Mucosa of descending colon (tissue), 3 donors: ENCODE measurements at regions not wholly inside any gene's neighbourhood (a gene's known extent, or its start where the extent isn't known, plus 50 kb on each side); places are given as distances from the start of the nearest gene placed in this dataset.
A peak's percentile ranks its signal among the peaks of the same experiment; 100 is the strongest.

Experiments used
- ATAC-seq: fragments of 200-7000 bp; cut with Tn5 transposase; one replicate; pipeline ENCODE4 v1.9.1; 2020; ENCODE audit warnings: mild to moderate bottlenecking, moderate library complexity
- DNase-seq, 3 donors: peaks; one replicate each; pipeline ENCODE4 v3.0.0-alpha.2; 2020
- H3K36me3 ChIP-seq: fragments of 200-600 bp; one replicate; pipeline ENCODE4 v1.8.0; 2021; ENCODE audit warnings: low read depth, mild to moderate bottlenecking
- H3K4me1 ChIP-seq: fragments of 200-600 bp; one replicate; pipeline ENCODE4 v1.8.0; 2021; ENCODE audit warnings: low read depth, mild to moderate bottlenecking
- H3K4me3 ChIP-seq: fragments of 200-600 bp; one replicate; pipeline ENCODE4 v1.8.0; 2021; ENCODE audit warnings: mild to moderate bottlenecking
- H3K9me3 ChIP-seq: fragments of 200-600 bp; one replicate; pipeline ENCODE4 v1.8.0; 2021; ENCODE audit warnings: mild to moderate bottlenecking
- intact Hi-C, 2 donors: fragments of 100-400 bp; cut with DNase I in 1 of 2; cut with micrococcal nuclease in 1 of 2; formaldehyde crosslinking; loops; one replicate each; pipeline versions ENCODE4 v1.11.0 to v1.11.1; 2022; cut with DNase I, micrococcal nuclease
- TF ChIP-seq, protein P1 (sequence below): fragments of 200-600 bp; IDR thresholded peaks from one replicate; pipeline ENCODE4 v1.8.0; 2022; ENCODE audit warnings: antibody characterized with exemption, mild to moderate bottlenecking
- donor health status: DM: no; HTN: no; CAD: no; lungs with moderate emphysema.
- donor health status: DM: no; HTN: no; CAD: no.
- donor health status: DM: no; HTN: yes; CAD: no.

DNA sequence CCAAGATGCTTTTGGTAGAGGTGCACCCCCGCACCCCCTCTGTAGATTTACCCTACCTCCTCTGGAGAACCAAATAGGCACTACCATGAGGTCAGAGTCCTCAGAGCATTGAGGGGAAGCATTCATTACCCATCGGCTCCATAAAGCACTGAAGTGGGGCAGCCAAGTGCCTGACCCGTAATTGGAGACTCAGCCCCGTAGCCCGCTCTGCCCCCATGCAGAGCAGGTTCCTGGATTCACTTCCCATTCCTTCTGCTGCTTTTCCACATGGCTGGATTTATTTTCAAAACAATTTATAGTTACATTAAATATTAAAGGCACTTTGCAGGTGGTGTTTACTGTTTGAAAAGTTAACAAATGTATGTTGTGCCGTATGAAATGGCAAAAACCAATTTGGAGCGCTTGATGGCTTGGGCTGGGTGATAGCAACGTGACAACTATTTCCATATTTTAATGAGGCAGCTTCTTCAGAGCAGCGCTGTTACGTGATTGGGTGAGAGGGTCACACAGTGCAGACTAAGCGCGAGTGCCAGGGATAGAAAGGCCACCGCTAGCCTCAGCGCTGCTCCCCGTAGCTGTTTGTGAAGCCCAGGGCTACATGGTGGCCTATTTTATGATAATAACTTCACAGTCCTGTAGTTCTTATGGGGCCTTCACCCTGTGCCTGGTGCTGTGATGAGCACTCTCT lies 373.8 kb upstream of the PROK2 start:
- no peak for ATAC-seq
- TF ChIP-seq, protein P1, sequence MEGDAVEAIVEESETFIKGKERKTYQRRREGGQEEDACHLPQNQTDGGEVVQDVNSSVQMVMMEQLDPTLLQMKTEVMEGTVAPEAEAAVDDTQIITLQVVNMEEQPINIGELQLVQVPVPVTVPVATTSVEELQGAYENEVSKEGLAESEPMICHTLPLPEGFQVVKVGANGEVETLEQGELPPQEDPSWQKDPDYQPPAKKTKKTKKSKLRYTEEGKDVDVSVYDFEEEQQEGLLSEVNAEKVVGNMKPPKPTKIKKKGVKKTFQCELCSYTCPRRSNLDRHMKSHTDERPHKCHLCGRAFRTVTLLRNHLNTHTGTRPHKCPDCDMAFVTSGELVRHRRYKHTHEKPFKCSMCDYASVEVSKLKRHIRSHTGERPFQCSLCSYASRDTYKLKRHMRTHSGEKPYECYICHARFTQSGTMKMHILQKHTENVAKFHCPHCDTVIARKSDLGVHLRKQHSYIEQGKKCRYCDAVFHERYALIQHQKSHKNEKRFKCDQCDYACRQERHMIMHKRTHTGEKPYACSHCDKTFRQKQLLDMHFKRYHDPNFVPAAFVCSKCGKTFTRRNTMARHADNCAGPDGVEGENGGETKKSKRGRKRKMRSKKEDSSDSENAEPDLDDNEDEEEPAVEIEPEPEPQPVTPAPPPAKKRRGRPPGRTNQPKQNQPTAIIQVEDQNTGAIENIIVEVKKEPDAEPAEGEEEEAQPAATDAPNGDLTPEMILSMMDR: no peak
- H3K4me3 ChIP-seq: no peak overlapping the region
- peaks cover 12% of the 10 kb centered on the region for H3K4me1 ChIP-seq
- H3K9me3 ChIP-seq: no peaks in the 10 kb centered on the region
- DNase-seq: no peak
- no peaks in the 10 kb centered on the region for H3K36me3 ChIP-seq
- intact Hi-C loops: no loop called here

DNA sequence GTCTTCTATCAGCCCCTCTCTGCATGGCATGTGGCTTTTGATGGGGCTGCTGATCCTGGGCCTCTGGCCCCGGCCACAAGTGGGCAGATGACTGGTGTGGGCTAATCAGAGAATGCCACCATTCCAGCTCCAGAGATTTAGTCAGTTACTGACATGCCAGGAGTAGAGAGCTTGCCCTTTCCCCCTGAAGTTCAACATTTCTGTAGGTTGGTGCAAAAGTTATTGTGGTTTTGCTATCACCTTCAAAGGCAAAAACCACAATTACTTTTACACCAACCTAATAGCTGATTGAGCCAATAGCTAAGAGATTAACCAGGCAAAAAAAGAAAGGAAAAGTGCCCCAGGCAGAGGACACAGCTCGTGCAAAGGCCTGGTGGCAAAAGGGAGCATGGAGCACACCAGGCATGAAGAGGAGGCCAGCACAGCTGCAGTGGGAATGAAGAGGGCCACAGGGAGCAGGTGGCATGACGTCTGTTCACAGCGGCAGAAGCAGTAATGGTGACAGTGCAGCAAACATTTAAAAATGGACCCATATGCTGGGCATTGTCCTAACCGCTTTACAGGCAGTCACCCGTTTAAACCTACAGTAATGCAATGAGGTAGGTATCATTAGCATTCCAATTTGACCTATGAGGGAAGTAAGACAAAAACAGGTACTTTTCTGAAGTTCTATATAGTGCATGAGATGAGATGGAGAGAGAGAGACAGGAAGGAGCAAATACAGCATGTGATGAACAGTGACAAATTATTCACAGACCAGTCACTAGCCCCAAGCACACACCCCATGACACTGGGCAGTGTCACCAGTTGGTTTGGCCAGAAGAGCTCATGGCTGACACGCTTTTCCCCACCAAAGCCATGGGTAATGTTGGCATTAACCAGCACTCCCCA lies 373.0 kb upstream of the PROK2 start:
- H3K9me3 ChIP-seq: no peaks in the 10 kb centered on the region
- DNase-seq (no peak), ATAC-seq (no peak)
- H3K4me1 ChIP-seq: peaks cover 17% of the 10 kb centered on the region
- H3K4me3 ChIP-seq: no peak overlapping the region
- no peaks in the 10 kb centered on the region for H3K36me3 ChIP-seq
- intact Hi-C loops: no loop called here
- TF ChIP-seq, protein P1: no peak

DNA sequence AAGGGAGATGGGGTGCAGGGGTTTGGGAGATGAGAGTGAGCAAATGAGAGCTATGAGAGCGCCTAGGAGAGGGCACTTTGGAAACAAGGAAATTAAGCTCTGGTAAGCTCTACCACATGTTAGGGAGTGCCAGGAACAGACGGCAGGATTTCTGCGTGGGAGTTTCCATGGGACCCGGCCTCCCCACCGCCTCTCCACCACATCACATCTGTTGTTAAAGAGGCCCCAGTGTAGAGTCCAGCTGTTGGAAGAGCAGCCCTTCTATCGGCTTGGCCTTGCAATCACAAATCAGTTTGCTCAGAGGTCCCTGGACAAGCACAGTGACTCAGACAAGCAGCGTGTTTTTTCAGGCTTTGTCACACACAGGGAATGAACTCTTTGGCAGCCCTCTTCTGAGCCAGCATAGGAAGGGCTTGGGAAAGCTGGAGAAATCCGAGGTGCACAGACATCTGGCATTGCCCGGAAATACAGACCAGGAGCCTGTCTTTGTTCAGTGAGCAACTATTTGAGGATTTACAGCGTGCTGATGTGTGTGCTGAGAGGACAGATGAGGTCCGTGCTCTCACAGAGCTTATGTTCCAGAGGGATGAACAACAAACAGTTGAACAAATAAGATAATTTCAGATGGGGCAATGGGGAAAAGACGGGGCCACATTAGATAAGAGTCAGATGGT lies 370.6 kb upstream of the PROK2 start:
- H3K9me3 ChIP-seq: no peaks in the 10 kb centered on the region
- intact Hi-C loops: no loop called here
- peak; percentile 48 for ATAC-seq
- no peak overlapping the region for H3K4me3 ChIP-seq
- TF ChIP-seq, protein P1: no peak
- H3K4me1 ChIP-seq: peaks cover 31% of the 10 kb centered on the region
- H3K36me3 ChIP-seq: no peaks in the 10 kb centered on the region
- DNase-seq: peak in 2 of 3 donors; percentile 55 to 56

DNA sequence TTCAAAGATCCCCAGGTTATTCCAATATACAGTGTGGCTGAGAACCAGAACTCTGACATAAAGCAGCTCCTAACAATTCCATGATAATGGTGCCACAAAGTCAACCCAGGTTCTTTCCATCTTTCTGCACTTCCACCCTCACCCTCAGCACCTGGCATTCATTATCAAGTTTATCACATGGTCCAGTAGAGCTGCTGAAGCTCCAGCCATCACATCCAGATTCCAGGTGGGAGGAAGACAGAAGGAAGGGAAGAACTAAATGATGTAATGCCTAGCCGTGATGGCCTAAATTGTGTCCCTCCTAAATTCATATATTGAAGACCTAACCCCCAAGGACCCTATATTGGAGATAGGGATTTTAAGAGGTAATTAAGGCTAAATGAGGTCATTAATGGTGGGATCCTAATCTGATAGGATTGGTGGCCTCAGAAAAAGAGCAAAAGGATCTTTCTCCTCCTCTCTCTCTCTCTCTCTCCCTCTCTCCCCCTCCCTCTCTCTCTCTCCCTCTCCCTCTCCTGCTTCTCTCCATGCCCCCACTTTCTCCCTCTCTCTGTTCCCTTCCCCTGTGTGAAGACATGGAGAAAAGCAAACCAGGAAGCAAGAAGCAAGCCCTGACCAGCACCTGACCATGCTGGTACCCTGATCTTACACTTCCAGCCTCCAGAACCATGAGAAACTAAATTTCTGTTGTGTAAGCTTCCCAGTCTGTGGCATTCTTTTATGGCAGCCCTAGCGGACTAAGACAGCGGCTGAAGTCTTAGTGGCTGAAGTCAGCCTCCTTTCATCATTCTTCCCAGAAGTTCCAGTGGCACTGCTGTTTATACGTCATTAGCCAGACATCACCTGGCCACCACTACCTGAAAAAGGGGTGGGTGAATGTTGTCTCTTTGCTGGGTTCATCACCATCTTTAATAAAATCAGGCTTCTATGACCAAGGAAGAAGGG lies 369.7 kb upstream of the PROK2 start:
- DNase-seq (no peak), ATAC-seq (no peak)
- H3K4me1 ChIP-seq: peaks cover 36% of the 10 kb centered on the region
- no peaks in the 10 kb centered on the region for H3K36me3 ChIP-seq
- TF ChIP-seq, protein P1: no peak
- H3K4me3 ChIP-seq: no peak overlapping the region
- intact Hi-C loops: no loop called here
- H3K9me3 ChIP-seq: no peaks in the 10 kb centered on the region
